ENCODE measurements at regions not wholly inside any gene's neighbourhood (a gene's known extent, or its start where the extent isn't known, plus 50 kb on each side); places are given as distances from the start of the nearest gene placed in this dataset.

GRCh38 chr4:13953083-13953482 is 325.6 kb upstream of the BOD1L1 start:
- H3K36me3 Mint-ChIP-seq (ENCODE audit: low read depth), result no peaks in the 10 kb centered on the region
- no peaks in the 10 kb centered on the region for H3K27me3 ChIP-seq (ENCODE audit: control insufficient read depth, insufficient read depth, low read length, poor library complexity, severe bottlenecking)
- H3K4me3 ChIP-seq (ENCODE audit: low read length), result no peak overlapping the region
- no peaks in the 10 kb centered on the region for H3K9me3 Mint-ChIP-seq
- no peaks in the 10 kb centered on the region for H3K9me3 ChIP-seq (ENCODE audit: control insufficient read depth, low read length)
- no peak overlapping the region for H3K27ac ChIP-seq (ENCODE audit: low read depth, low read length)
- H3K27ac Mint-ChIP-seq, result no peak overlapping the region
- no peaks in the 10 kb centered on the region for H3K36me3 ChIP-seq (ENCODE audit: control insufficient read depth, insufficient read depth, low read length)
- H3K4me1 Mint-ChIP-seq, result no peaks in the 10 kb centered on the region
- no peaks in the 10 kb centered on the region for H3K27me3 Mint-ChIP-seq (ENCODE audit: insufficient read depth)
- 80 to 95% methylated on average over 1 to 6 of the region's 6 CpGs for WGBS, 2 experiments (ENCODE audit: insufficient coverage in 1 of 2, insufficient read length in 1 of 2)
- no peak overlapping the region for H3K4me3 Mint-ChIP-seq
- peak; percentile 63 for DNase-seq
- TF ChIP-seq, protein P1, sequence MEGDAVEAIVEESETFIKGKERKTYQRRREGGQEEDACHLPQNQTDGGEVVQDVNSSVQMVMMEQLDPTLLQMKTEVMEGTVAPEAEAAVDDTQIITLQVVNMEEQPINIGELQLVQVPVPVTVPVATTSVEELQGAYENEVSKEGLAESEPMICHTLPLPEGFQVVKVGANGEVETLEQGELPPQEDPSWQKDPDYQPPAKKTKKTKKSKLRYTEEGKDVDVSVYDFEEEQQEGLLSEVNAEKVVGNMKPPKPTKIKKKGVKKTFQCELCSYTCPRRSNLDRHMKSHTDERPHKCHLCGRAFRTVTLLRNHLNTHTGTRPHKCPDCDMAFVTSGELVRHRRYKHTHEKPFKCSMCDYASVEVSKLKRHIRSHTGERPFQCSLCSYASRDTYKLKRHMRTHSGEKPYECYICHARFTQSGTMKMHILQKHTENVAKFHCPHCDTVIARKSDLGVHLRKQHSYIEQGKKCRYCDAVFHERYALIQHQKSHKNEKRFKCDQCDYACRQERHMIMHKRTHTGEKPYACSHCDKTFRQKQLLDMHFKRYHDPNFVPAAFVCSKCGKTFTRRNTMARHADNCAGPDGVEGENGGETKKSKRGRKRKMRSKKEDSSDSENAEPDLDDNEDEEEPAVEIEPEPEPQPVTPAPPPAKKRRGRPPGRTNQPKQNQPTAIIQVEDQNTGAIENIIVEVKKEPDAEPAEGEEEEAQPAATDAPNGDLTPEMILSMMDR (conservative IDR thresholded peaks at IDR 0.05), result no peak
- no peak overlapping the region for H3K9ac ChIP-seq (ENCODE audit: extremely low read depth, low read length, poor library complexity, severe bottlenecking)
- no peaks in the 10 kb centered on the region for H3K4me1 ChIP-seq (ENCODE audit: control insufficient read depth, insufficient read depth, low read length)

- H3K9me3 Mint-ChIP-seq, result no peaks in the 10 kb centered on the region
- H3K4me1 ChIP-seq (ENCODE audit: control insufficient read depth, insufficient read depth, low read length), result no peaks in the 10 kb centered on the region
- no peak overlapping the region for H3K9ac ChIP-seq (ENCODE audit: extremely low read depth, low read length, poor library complexity, severe bottlenecking)
- no peaks in the 10 kb centered on the region for H3K27me3 ChIP-seq (ENCODE audit: control insufficient read depth, insufficient read depth, low read length, poor library complexity, severe bottlenecking)
- H3K36me3 Mint-ChIP-seq (ENCODE audit: low read depth), result no peaks in the 10 kb centered on the region
- WGBS, 2 experiments (ENCODE audit: insufficient coverage in 1 of 2, insufficient read length in 1 of 2), result 92 to 94% methylated on average over 5 to 7 of the region's 7 CpGs
- H3K4me3 ChIP-seq (ENCODE audit: low read length), result no peak overlapping the region
- DNase-seq, result no peak
- H3K9me3 ChIP-seq (ENCODE audit: control insufficient read depth, low read length), result no peaks in the 10 kb centered on the region
- no peaks in the 10 kb centered on the region for H3K36me3 ChIP-seq (ENCODE audit: control insufficient read depth, insufficient read depth, low read length)
- H3K27ac ChIP-seq (ENCODE audit: low read depth, low read length), result no peak overlapping the region
- no peaks in the 10 kb centered on the region for H3K4me1 Mint-ChIP-seq
- H3K27ac Mint-ChIP-seq, result no peak overlapping the region
- no peak overlapping the region for H3K4me3 Mint-ChIP-seq
- H3K27me3 Mint-ChIP-seq (ENCODE audit: insufficient read depth), result no peaks in the 10 kb centered on the region
- TF ChIP-seq, protein P1 (conservative IDR thresholded peaks at IDR 0.05), result no peak
These were observed 328.0 kb upstream of the BOD1L1 start for GRCh38 chr4:13955551-13955950.

DNA sequence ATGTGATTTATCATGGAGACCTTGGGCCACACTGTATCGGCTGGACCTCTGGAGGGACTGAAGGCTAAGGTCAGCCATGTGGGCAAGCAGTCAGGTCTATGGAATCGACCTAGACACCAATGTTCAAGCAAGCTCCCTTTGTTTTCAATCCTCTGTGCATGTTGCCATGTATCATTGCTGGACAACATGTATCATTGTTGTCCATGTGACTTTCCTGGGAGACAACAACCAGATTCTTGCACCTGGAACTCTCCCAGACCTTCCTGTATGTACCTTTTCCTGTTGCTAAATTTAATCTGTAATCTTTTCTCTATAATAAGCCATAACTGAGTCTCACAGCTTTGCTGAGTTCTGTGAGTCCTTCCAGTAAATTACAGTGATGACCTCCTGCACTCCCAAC is 329.4 kb upstream of the BOD1L1 start:
- Histone ChIP-seq H3K9ac (ENCODE audit: extremely low read depth, low read length, poor library complexity, severe bottlenecking) (no peak overlapping the region), H3K9me3 (ENCODE audit: control insufficient read depth, low read length) (no peaks in the 10 kb centered on the region), H3K27me3 (ENCODE audit: control insufficient read depth, insufficient read depth, low read length, poor library complexity, severe bottlenecking) (no peaks in the 10 kb centered on the region), H3K4me1 (ENCODE audit: control insufficient read depth, insufficient read depth, low read length) (no peaks in the 10 kb centered on the region), H3K36me3 (ENCODE audit: control insufficient read depth, insufficient read depth, low read length) (no peaks in the 10 kb centered on the region), H3K4me3 (ENCODE audit: low read length) (no peak overlapping the region), H3K27ac (ENCODE audit: low read depth, low read length) (no peak overlapping the region)
- no peaks in the 10 kb centered on the region for H3K36me3 Mint-ChIP-seq (ENCODE audit: low read depth)
- H3K9me3 Mint-ChIP-seq, result no peaks in the 10 kb centered on the region
- 88 to 100% methylated on average over 2 of the region's 2 CpGs for WGBS, 2 experiments (ENCODE audit: insufficient coverage in 1 of 2, insufficient read length in 1 of 2)
- TF ChIP-seq, protein P1 (conservative IDR thresholded peaks at IDR 0.05), result no peak
- DNase-seq, result no peak
- H3K4me3 Mint-ChIP-seq, result no peak overlapping the region
- no peaks in the 10 kb centered on the region for H3K4me1 Mint-ChIP-seq
- H3K27ac Mint-ChIP-seq, result no peak overlapping the region
- H3K27me3 Mint-ChIP-seq (ENCODE audit: insufficient read depth), result no peaks in the 10 kb centered on the region
